Activated CD8-positive, alpha-beta memory T cell treated with anti-CD3 and anti-CD28 coated beads, Interleukin-2, amount 50 U/mL, for 1 hour (primary cell): ENCODE measurements at regions not wholly inside any gene's neighbourhood (a gene's known extent, or its start where the extent isn't known, plus 50 kb on each side); places are given as distances from the start of the nearest gene placed in this dataset.

ENCODE experiments used
- DNase-seq: peaks from one replicate; pipeline ENCODE4 v3.0.0-alpha.2; 2020; ENCODE audit errors: extremely low read depth

- DNase-seq: no peak
Measured at GRCh38 chr15:95998935-95999334, 331.6 kb upstream of the NR2F2 start.

GRCh38 chr15:96002890-96003859 is 327.3 kb upstream of the NR2F2 start:
- no peak for DNase-seq

GRCh38 chr15:96005906-96006305 is 324.6 kb upstream of the NR2F2 start:
- no peak for DNase-seq

- no peak for DNase-seq
Measured at GRCh38 chr15:96011136-96011535, 319.4 kb upstream of the NR2F2 start.

- no peak for DNase-seq
Measured at GRCh38 chr15:96014939-96015338, 315.6 kb upstream of the NR2F2 start.

GRCh38 chr15:96019114-96019513 is 311.4 kb upstream of the NR2F2 start:
- DNase-seq: no peak

- no peak for DNase-seq
Measured at GRCh38 chr15:96020133-96020532, 310.4 kb upstream of the NR2F2 start.

- no peak for DNase-seq
Measured at GRCh38 chr15:96020797-96021196, 309.7 kb upstream of the NR2F2 start.

- no peak for DNase-seq
Measured at GRCh38 chr15:96023081-96023480, 307.4 kb upstream of the NR2F2 start.

GRCh38 chr15:96027501-96027900 is 303.0 kb upstream of the NR2F2 start:
- no peak for DNase-seq

- no peak for DNase-seq
Measured at GRCh38 chr15:96028620-96029019, 301.9 kb upstream of the NR2F2 start.

- no peak for DNase-seq
Measured at GRCh38 chr15:96029172-96029571, 301.3 kb upstream of the NR2F2 start.

- DNase-seq: no peak
Measured at GRCh38 chr15:96031426-96032110, 298.9 kb upstream of the NR2F2 start.

- no peak for DNase-seq
Measured at GRCh38 chr15:96035091-96035490, 295.4 kb upstream of the NR2F2 start.

- DNase-seq: no peak
Measured at GRCh38 chr15:96035635-96036034, 294.9 kb upstream of the NR2F2 start.

- no peak for DNase-seq
Measured at GRCh38 chr15:96037584-96037983, 292.9 kb upstream of the NR2F2 start.

- no peak for DNase-seq
Measured at GRCh38 chr15:96038131-96038530, 292.4 kb upstream of the NR2F2 start.

- no peak for DNase-seq
Measured at GRCh38 chr15:96038650-96039049, 291.9 kb upstream of the NR2F2 start.

- no peak for DNase-seq
Measured at GRCh38 chr15:96041982-96042733, 288.3 kb upstream of the NR2F2 start.

- DNase-seq: no peak
Measured at GRCh38 chr15:96042734-96043224, 287.7 kb upstream of the NR2F2 start.

- no peak for DNase-seq
Measured at GRCh38 chr15:96043591-96044171, 286.8 kb upstream of the NR2F2 start.
